Astrocyte (in vitro differentiated cells and primary cell): ENCODE measurements at regions not wholly inside any gene's neighbourhood (a gene's known extent, or its start where the extent isn't known, plus 50 kb on each side); places are given as distances from the start of the nearest gene placed in this dataset.

Experiments used
- DNase-seq: peaks from one replicate; pipeline ENCODE4 v3.0.0-alpha.2; 2010; ENCODE audit warnings: low read depth
- FAIRE-seq: peaks from 2 replicates; lab custom pipeline; 2011; peaks lifted over from hg19 to GRCh38; lab: Jason Lieb, UNC
- H2AFZ ChIP-seq: 2 replicates; pipeline ENCODE4 v1.6.0; 2012; ENCODE audit warnings: low read depth, low read length, inconsistent platforms
- H3K27ac ChIP-seq: 2 replicates; pipeline ENCODE4 v1.5.1; 2011; ENCODE audit warnings: low read depth, low read length, inconsistent platforms
- H3K27me3 ChIP-seq: 2 replicates; pipeline ENCODE4 v1.6.0; 2011; ENCODE audit warnings: low read length, inconsistent platforms; ENCODE audit not compliant: insufficient read depth
- H3K36me3 ChIP-seq: 2 replicates; pipeline ENCODE4 v1.5.1; 2011; ENCODE audit warnings: low read length, inconsistent platforms; ENCODE audit not compliant: insufficient read depth
- H3K4me1 ChIP-seq: 2 replicates; pipeline ENCODE4 v1.5.1; 2011; ENCODE audit warnings: low read length, inconsistent platforms; ENCODE audit not compliant: insufficient read depth
- H3K4me2 ChIP-seq: 2 replicates; pipeline ENCODE4 v1.6.0; 2012; ENCODE audit warnings: low read length, inconsistent platforms
- H3K4me3 ChIP-seq: 2 replicates; pipeline ENCODE4 v1.5.1; 2011; ENCODE audit warnings: low read depth, mild to moderate bottlenecking, low read length, inconsistent platforms; ENCODE audit not compliant: insufficient read depth
- H3K79me2 ChIP-seq: 2 replicates; pipeline ENCODE4 v1.6.0; 2012; ENCODE audit warnings: mild to moderate bottlenecking, low read length, inconsistent platforms; ENCODE audit not compliant: insufficient read depth
- H3K9ac ChIP-seq: 2 replicates; pipeline ENCODE4 v1.6.0; 2012; ENCODE audit warnings: mild to moderate bottlenecking, low read length, inconsistent platforms
- H3K9me3 ChIP-seq: 2 replicates; pipeline ENCODE4 v1.5.1; 2012; ENCODE audit warnings: low read depth, mild to moderate bottlenecking, low read length, inconsistent platforms; ENCODE audit not compliant: insufficient read depth
- H4K20me1 ChIP-seq: 2 replicates; pipeline ENCODE4 v1.6.0; 2012; ENCODE audit warnings: low read length, inconsistent platforms; ENCODE audit not compliant: insufficient read depth
- H3K27ac Mint-ChIP-seq: one replicate; pipeline ENCODE4 v1.8.0; 2021; ENCODE audit warnings: mild to moderate bottlenecking, mixed read lengths; ENCODE audit not compliant: unreplicated experiment
- H3K27me3 Mint-ChIP-seq: one replicate; pipeline ENCODE4 v1.8.0; 2021; ENCODE audit warnings: low read depth, mixed read lengths; ENCODE audit not compliant: unreplicated experiment
- H3K36me3 Mint-ChIP-seq: one replicate; pipeline ENCODE4 v1.8.0; 2021; ENCODE audit warnings: low read depth, mixed read lengths; ENCODE audit not compliant: unreplicated experiment
- H3K4me1 Mint-ChIP-seq: one replicate; pipeline ENCODE4 v1.8.0; 2021; ENCODE audit warnings: low read depth, mixed read lengths; ENCODE audit not compliant: unreplicated experiment
- H3K4me3 Mint-ChIP-seq: one replicate; pipeline ENCODE4 v1.8.0; 2021; ENCODE audit warnings: mild to moderate bottlenecking, moderate library complexity, mixed read lengths; ENCODE audit not compliant: unreplicated experiment
- H3K9me3 Mint-ChIP-seq: one replicate; pipeline ENCODE4 v1.8.0; 2021; ENCODE audit warnings: mild to moderate bottlenecking, mixed read lengths; ENCODE audit not compliant: unreplicated experiment
- EZH2 ChIP-seq: IDR thresholded peaks from 2 replicates; pipeline ENCODE4 v1.6.1; 2012; ENCODE audit warnings: mild to moderate bottlenecking, low read length, inconsistent platforms; ENCODE audit not compliant: insufficient read depth
- TF ChIP-seq, protein P1 (sequence below): IDR thresholded peaks from 2 replicates; pipeline ENCODE4 v1.5.1; 2011; ENCODE audit warnings: low read depth, mild to moderate bottlenecking, inconsistent platforms, low read length, moderate library complexity; ENCODE audit not compliant: insufficient read depth

- Histone ChIP-seq H3K27ac (no peak overlapping the region), H3K9ac (no peak overlapping the region), H3K4me1 (no peaks in the 10 kb centered on the region), H2AFZ (no peak overlapping the region), H3K27me3 (no peaks in the 10 kb centered on the region), H3K4me3 (no peak overlapping the region), H3K36me3 (no peaks in the 10 kb centered on the region), H3K9me3 (no peaks in the 10 kb centered on the region), H4K20me1 (no peaks in the 10 kb centered on the region), H3K79me2 (no peaks in the 10 kb centered on the region), H3K4me2 (no peak overlapping the region)
- TF ChIP-seq EZH2 = no peak
- TF ChIP-seq, protein P1, sequence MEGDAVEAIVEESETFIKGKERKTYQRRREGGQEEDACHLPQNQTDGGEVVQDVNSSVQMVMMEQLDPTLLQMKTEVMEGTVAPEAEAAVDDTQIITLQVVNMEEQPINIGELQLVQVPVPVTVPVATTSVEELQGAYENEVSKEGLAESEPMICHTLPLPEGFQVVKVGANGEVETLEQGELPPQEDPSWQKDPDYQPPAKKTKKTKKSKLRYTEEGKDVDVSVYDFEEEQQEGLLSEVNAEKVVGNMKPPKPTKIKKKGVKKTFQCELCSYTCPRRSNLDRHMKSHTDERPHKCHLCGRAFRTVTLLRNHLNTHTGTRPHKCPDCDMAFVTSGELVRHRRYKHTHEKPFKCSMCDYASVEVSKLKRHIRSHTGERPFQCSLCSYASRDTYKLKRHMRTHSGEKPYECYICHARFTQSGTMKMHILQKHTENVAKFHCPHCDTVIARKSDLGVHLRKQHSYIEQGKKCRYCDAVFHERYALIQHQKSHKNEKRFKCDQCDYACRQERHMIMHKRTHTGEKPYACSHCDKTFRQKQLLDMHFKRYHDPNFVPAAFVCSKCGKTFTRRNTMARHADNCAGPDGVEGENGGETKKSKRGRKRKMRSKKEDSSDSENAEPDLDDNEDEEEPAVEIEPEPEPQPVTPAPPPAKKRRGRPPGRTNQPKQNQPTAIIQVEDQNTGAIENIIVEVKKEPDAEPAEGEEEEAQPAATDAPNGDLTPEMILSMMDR = no peak
- Mint-ChIP-seq H3K27me3 (peaks cover 5% of the 10 kb centered on the region), H3K36me3 (no peaks in the 10 kb centered on the region), H3K9me3 (no peaks in the 10 kb centered on the region), H3K4me1 (no peaks in the 10 kb centered on the region), H3K27ac (no peak overlapping the region), H3K4me3 (no peak overlapping the region)
- DNase-seq (no peak), FAIRE-seq (no peak)
Measured at GRCh38 chr18:77714716-77715115, 465.1 kb downstream of the GALR1 start.

DNA sequence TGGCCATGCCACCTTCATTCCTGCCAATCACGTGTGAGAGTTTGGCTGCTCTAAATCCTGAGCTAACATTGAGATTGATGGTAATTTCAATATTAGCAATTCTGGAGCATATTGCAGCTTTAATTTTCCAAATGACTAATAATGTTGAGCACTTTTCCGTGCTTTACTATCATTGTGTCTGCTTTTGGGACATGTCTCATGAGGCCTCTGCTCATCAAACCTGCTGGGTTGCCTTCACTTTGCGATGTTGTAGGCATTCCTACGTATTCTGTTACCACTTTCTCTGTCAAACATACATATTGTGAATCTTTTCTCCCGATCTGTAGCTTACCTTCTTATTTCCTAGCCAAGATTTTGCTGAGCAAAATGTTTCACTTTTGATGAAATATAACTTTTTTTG is 466.6 kb downstream of the GALR1 start:
- no peaks in the 10 kb centered on the region for H3K36me3 ChIP-seq
- H3K4me1 ChIP-seq = no peaks in the 10 kb centered on the region
- H3K9me3 ChIP-seq = no peaks in the 10 kb centered on the region
- Mint-ChIP-seq H3K27ac (no peak overlapping the region), H3K36me3 (no peaks in the 10 kb centered on the region), H3K27me3 (peaks cover 5% of the 10 kb centered on the region), H3K9me3 (no peaks in the 10 kb centered on the region), H3K4me1 (no peaks in the 10 kb centered on the region), H3K4me3 (no peak overlapping the region)
- no peak for FAIRE-seq
- H3K27ac ChIP-seq = no peak overlapping the region
- no peaks in the 10 kb centered on the region for H3K79me2 ChIP-seq
- DNase-seq = no peak
- H3K27me3 ChIP-seq = no peaks in the 10 kb centered on the region
- H2AFZ ChIP-seq = no peak overlapping the region
- H3K4me3 ChIP-seq = no peak overlapping the region
- H3K4me2 ChIP-seq = no peak overlapping the region
- H4K20me1 ChIP-seq = no peaks in the 10 kb centered on the region
- no peak overlapping the region for H3K9ac ChIP-seq
- TF ChIP-seq, protein P1 = no peak
- no peak for TF ChIP-seq EZH2

DNA sequence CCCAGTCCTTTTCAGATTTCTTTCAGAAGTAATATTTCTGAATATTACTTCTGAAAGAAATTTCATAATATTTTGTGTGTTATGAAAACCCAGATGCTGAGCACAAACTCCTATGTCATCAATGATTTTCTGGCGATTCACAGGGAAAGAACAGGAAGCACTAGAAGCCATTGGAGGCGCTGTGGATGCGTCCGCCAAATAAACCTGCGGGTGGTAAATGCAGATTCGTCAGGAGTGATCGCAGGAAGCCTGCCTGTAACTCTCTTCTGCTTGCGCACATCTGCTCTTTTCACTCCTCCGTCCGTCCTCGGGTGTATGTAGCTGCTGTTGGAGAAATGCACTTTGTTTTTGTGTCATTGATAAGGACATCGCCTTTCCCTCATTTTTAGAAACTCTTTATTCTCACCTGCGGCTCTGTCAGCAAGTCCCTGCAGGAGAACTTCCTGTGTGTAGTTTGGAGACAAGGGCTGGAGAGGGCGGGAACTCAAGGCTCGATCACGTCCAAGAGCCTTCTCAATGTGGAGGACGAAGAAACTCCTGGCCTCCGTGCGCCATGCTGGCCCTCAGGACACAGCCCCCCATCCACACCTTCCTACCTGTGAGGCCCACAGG is 483.8 kb downstream of the GALR1 start:
- DNase-seq = no peak
- no peaks in the 10 kb centered on the region for H3K36me3 Mint-ChIP-seq
- no peaks in the 10 kb centered on the region for H3K36me3 ChIP-seq
- H3K4me3 ChIP-seq = no peak overlapping the region
- no peaks in the 10 kb centered on the region for H3K4me1 Mint-ChIP-seq
- no peaks in the 10 kb centered on the region for H3K9me3 Mint-ChIP-seq
- peaks cover 1% of the 10 kb centered on the region for H3K27me3 Mint-ChIP-seq
- H3K79me2 ChIP-seq = no peaks in the 10 kb centered on the region
- H3K4me3 Mint-ChIP-seq = no peak overlapping the region
- FAIRE-seq = no peak
- H4K20me1 ChIP-seq = no peaks in the 10 kb centered on the region
- no peak overlapping the region for H3K9ac ChIP-seq
- no peak overlapping the region for H3K4me2 ChIP-seq
- no peaks in the 10 kb centered on the region for H3K9me3 ChIP-seq
- TF ChIP-seq, protein P1 = no peak
- no peak for TF ChIP-seq EZH2
- no peaks in the 10 kb centered on the region for H3K4me1 ChIP-seq
- H3K27ac Mint-ChIP-seq = no peak overlapping the region
- H2AFZ ChIP-seq = no peak overlapping the region
- H3K27ac ChIP-seq = no peak overlapping the region
- no peaks in the 10 kb centered on the region for H3K27me3 ChIP-seq
